MCF 10A (cell line): ENCODE measurements at regions not wholly inside any gene's neighbourhood (a gene's known extent, or its start where the extent isn't known, plus 50 kb on each side); places are given as distances from the start of the nearest gene placed in this dataset.

Experiments
- BruUV-seq: library from RNA; stranded (reverse); fragments of 400-500 nt; replicated peaks from 2 replicates; lab custom pipeline; 2021; lab: Mats Ljungman, UMichigan
- CTCF ChIA-PET: fragments of 300-600 bp; sonication (Branson Sonifier 250); formaldehyde crosslinking; extraction: SDS; loops from one replicate; lab custom pipeline; 2021; ENCODE audit warnings: antibody characterized with exemption, inconsistent platforms; lab: Yijun Ruan, JAX
- POLR2A ChIA-PET: fragments of 300-600, 350-650 bp; sonication (Branson Sonifier 250); formaldehyde crosslinking; extraction: SDS; loops from one replicate; lab custom pipeline; 2020; ENCODE audit warnings: antibody characterized with exemption, inconsistent platforms; lab: Yijun Ruan, JAX
- DNase-seq: peaks from one replicate; pipeline ENCODE4 v3.0.0-alpha.2; 2018; ENCODE audit not compliant: unreplicated experiment
- H3K27ac Mint-ChIP-seq: one replicate; pipeline ENCODE4 v1.8.0; 2022; ENCODE audit warnings: mild to moderate bottlenecking, low read depth, mixed read lengths; ENCODE audit not compliant: unreplicated experiment
- H3K27me3 Mint-ChIP-seq: one replicate; pipeline ENCODE4 v1.8.0; 2022; ENCODE audit warnings: mixed read lengths; ENCODE audit not compliant: insufficient read depth, unreplicated experiment
- H3K36me3 Mint-ChIP-seq: one replicate; pipeline ENCODE4 v1.8.0; 2022; ENCODE audit warnings: mild to moderate bottlenecking, moderate library complexity, mixed read lengths; ENCODE audit not compliant: insufficient read depth, unreplicated experiment
- H3K4me1 Mint-ChIP-seq: one replicate; pipeline ENCODE4 v1.8.0; 2022; ENCODE audit warnings: mixed read lengths; ENCODE audit not compliant: insufficient read depth, unreplicated experiment
- H3K4me3 Mint-ChIP-seq: one replicate; pipeline ENCODE4 v1.8.0; 2022; ENCODE audit warnings: mild to moderate bottlenecking, moderate library complexity, mixed read lengths; ENCODE audit not compliant: unreplicated experiment
- H3K9me3 Mint-ChIP-seq: one replicate; pipeline ENCODE4 v1.8.0; 2022; ENCODE audit warnings: mixed read lengths; ENCODE audit not compliant: unreplicated experiment
- intact Hi-C: fragments of 100-400 bp; cut with micrococcal nuclease; formaldehyde crosslinking; loops from 2 replicates; pipeline ENCODE4 v1.14.1; 2022
- TF ChIP-seq, protein P1 (sequence below): fragments of 200-600 bp; IDR thresholded peaks from one replicate; pipeline ENCODE4 v1.8.0; 2022; ENCODE audit warnings: antibody characterized with exemption, mild to moderate bottlenecking; ENCODE audit not compliant: unreplicated experiment

DNA sequence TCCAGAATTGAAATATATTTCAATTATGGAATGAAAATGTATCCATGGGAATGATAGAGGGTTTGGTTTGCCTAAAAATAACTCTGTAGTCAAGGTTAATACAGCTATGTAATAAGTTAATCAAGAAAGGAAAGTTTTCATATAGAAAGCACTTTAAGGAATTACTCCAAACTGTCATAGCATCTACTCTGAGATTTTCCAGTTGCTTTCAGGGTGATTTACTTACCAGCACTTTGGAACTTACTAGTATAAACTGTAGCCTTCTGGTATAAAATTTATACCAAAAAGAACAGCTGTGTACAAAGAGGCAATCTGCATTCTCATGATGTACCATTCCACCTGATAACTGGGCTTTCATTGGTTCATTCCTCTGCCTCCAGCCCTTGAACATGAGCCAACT lies 87.1 kb downstream of the ARF6 start:
- Mint-ChIP-seq H3K27ac (no peak overlapping the region), H3K36me3 (no peaks in the 10 kb centered on the region), H3K9me3 (no peaks in the 10 kb centered on the region), H3K4me3 (no peak overlapping the region), H3K4me1 (peaks cover 12% of the 10 kb centered on the region), H3K27me3 (no peaks in the 10 kb centered on the region)
- ChIA-PET CTCF (interaction anchor here (0.6 kb wide), 1 partner anchor 11 kb away, joined by 3 read pairs; no protein-coding TSS in a partner anchor), POLR2A (interaction anchor here (0.7 to 2.0 kb wide), 5 partner anchors 13 to 110 kb away, joined by 3 to 5 read pairs (median 4); no protein-coding TSS in a partner anchor)
- no peak for DNase-seq
- BruUV-seq: no TSS peak
- intact Hi-C loops: no loop called here
- TF ChIP-seq, protein P1, sequence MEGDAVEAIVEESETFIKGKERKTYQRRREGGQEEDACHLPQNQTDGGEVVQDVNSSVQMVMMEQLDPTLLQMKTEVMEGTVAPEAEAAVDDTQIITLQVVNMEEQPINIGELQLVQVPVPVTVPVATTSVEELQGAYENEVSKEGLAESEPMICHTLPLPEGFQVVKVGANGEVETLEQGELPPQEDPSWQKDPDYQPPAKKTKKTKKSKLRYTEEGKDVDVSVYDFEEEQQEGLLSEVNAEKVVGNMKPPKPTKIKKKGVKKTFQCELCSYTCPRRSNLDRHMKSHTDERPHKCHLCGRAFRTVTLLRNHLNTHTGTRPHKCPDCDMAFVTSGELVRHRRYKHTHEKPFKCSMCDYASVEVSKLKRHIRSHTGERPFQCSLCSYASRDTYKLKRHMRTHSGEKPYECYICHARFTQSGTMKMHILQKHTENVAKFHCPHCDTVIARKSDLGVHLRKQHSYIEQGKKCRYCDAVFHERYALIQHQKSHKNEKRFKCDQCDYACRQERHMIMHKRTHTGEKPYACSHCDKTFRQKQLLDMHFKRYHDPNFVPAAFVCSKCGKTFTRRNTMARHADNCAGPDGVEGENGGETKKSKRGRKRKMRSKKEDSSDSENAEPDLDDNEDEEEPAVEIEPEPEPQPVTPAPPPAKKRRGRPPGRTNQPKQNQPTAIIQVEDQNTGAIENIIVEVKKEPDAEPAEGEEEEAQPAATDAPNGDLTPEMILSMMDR: no peak

- H3K27ac Mint-ChIP-seq: no peak overlapping the region
- BruUV-seq: no TSS peak
Measured at GRCh38 chr14:49982082-49982481, 89.2 kb downstream of the ARF6 start.

GRCh38 chr14:49982501-49982951 lies 89.6 kb downstream of the ARF6 start:
- Mint-ChIP-seq H3K9me3 (no peaks in the 10 kb centered on the region), H3K4me1 (no peaks in the 10 kb centered on the region), H3K27me3 (no peaks in the 10 kb centered on the region), H3K36me3 (no peaks in the 10 kb centered on the region), H3K27ac (no peak overlapping the region), H3K4me3 (no peak overlapping the region)
- peak; percentile 70 for DNase-seq
- no TSS peak for BruUV-seq
- intact Hi-C loops: no loop called here
- TF ChIP-seq, protein P1: no peak
- ChIA-PET POLR2A (no interaction called here), CTCF (no interaction called here)

More at GRCh38 chr14:49982082-49982481, 89.2 kb downstream of the ARF6 start:
- POLR2A ChIA-PET: no interaction called here
- intact Hi-C loops: no loop called here
- Mint-ChIP-seq H3K9me3 (no peaks in the 10 kb centered on the region), H3K36me3 (no peaks in the 10 kb centered on the region), H3K27me3 (no peaks in the 10 kb centered on the region), H3K4me3 (no peak overlapping the region), H3K4me1 (no peaks in the 10 kb centered on the region)
- CTCF ChIA-PET: no interaction called here
- no peak for DNase-seq
- TF ChIP-seq, protein P1: no peak

DNA sequence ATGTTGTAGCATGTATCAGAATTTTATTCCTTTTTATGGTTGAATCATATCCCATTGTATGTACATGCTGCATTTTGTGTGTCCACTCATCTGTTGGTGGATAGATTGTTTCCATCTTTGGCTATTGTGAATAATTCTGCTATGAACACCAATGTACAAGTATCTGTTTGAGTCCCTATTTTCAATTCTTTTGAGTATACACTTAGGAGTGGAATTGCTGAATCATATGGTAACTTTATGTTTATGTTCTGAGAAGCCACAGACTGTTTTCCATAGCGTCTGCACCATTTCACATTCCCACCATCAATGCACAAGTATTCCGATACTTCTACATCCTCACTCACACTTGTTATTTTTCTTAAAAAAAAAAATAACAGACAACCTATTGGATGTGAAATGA lies 91.5 kb downstream of the ARF6 start:
- DNase-seq: no peak
- Mint-ChIP-seq H3K27ac (no peak overlapping the region), H3K27me3 (no peaks in the 10 kb centered on the region), H3K9me3 (no peaks in the 10 kb centered on the region), H3K4me1 (no peaks in the 10 kb centered on the region), H3K4me3 (no peak overlapping the region), H3K36me3 (no peaks in the 10 kb centered on the region)
- ChIA-PET CTCF (no interaction called here), POLR2A (interaction anchor here (1.0 kb wide), 1 partner anchor 8 kb away, joined by 3 read pairs; no protein-coding TSS in a partner anchor)
- intact Hi-C loops: no loop called here
- no TSS peak for BruUV-seq
- TF ChIP-seq, protein P1: no peak
